ENCODE measurements at regions not wholly inside any gene's neighbourhood (a gene's known extent, or its start where the extent isn't known, plus 50 kb on each side); places are given as distances from the start of the nearest gene placed in this dataset.
"Not testable (repeated sequence)": the region's sequence is repeated elsewhere in the genome, so short reads cannot be mapped to it uniquely, and the experiment has no call there.

DNA sequence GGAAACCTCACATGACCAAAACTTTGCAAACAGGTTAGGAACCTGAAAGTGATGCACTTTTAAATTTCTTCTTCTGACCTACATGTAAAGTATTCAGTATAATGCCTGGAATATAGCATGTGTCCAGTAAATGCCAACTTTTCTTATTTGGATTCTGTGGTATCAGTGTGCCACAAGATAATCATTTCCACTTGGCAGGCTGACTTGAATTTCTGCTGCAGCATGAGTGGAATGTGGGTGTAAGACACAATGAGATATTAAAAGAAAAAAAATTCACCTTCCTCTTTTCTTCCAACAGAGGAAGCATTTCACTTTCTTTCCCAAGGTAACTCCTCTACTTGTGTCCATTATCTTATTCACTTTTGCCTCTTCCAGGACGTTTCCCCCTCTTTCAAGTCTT is 141.9 kb upstream of the PRKD1 start:
- no peak for DNase-seq (ENCODE audit: low spot score)

DNA sequence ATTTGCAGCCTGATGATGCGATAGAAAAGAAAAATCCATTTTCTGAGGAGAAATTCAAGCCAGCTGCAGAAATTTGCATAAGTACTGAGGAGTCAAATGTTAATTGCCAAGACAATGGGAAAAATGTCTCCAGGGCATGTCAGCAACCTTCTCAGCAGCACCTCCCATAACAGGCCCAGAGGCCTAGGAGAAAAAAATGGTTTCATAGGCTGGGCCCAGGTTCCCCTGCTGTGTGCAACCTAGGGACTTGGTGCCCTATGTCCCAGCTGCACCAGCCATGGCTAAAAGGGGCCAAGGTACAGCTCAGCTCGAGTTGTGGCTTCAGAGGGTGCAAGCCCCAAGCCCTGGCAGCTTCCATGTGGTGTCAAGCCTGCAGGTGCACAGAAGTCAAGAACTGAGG is 144.8 kb upstream of the PRKD1 start:
- DNase-seq (ENCODE audit: low spot score), result not testable (repeated sequence)

DNA sequence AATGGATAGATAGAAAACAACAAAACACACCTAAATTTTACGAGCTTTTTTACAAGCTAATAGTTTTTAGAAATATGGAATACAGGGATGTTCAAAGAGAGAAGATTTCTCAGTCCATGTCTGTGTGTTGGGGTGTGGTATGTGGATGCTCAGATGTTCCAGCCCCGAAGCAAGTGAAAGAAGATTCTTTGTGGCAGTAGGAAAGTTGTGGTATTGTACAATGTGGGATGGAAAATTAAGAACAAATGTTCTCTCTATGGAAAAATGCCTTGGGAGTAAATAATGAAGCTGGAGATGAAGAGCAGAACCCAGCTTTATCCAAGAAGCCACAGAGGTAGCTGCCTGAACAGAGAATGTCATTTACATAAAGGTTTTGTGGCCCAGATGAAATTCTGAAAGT is 150.3 kb upstream of the PRKD1 start:
- no peak for DNase-seq (ENCODE audit: low spot score)

DNA sequence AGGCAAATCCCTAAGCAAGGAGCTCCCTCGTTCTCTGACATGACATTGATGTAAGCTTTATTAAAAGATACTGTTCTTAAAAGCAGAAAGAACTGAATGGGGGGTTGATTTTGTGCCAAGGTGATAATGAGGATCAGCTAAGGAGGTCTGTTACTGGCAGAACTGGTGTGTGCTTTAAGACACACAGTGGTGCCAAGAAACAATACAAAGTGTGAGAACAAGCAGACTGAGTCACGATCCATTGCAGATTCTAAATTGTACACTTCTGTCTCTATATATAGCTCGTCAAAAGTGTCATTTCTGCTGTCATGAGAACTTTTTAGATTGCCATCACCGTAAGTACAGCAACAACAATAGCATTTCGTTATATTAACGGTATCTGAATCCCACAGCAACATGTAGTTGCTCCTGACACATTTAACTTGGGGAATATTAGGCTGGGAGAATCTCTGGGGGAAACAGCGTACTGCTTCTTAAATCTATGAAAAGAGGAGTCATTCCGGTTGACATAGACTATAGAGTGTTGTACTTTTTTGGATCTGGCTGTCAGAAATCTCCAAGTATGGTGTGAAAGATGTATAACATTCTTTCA is 151.3 kb upstream of the PRKD1 start:
- DNase-seq (ENCODE audit: low spot score), result no peak

DNA sequence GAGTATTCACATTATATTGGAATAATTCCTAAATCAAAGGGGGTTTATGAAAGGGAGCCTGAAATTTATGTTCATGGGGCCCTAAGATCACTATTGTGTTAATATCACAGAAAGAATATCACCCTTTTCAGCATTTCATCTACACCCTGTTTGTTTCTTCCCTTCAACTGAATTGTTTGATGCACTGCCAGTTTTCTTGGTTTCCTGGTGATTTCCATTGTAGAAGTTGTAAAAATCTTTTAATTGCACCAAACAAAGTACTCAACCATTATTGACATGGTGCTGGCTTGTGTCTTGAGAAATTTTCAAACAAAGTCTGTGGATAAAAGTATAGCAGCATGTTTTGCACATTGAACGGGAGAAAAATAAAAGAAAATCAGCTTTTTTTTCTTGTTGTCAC is 154.8 kb upstream of the PRKD1 start:
- DNase-seq (ENCODE audit: low spot score), result no peak

DNA sequence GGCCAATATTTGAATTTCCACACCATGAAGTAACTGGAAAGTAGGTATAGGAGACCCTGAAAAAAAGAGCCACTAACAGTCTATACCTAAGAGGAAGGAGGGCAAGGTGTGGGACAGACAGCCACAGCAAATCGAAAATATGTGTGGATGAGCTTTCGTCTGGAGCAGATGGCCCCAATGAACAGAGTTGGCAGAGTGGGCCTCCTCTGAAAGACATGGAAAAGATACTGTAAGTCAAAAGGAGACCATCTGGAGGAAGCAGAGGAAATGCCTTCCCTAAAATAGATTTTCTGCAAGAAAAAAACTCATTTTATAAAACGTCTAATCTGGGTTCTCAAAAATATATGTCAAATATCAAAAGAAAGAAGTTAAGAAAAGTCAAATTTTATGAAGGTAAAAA is 157.2 kb upstream of the PRKD1 start:
- no peak for DNase-seq (ENCODE audit: low spot score)

DNA sequence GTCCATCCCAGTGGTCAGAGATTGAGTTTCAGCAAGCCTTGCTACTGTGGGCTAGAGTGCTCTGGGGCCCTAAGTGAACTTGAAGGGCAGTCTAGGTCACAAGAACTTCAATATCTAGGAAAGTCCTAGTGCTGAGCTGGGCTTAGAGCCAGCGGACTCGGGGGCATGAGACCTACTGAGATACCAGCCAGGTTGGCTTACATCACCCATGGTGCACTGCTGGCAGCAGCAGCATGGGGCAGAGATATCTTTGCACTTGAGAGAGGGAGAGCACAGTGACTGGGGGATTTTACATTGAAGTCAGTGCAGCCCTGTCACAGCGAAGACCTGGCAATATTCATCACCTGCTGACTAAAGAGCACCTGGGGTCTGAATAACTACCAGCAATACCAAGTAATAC is 158.3 kb upstream of the PRKD1 start:
- DNase-seq (ENCODE audit: low spot score), result no peak

DNA sequence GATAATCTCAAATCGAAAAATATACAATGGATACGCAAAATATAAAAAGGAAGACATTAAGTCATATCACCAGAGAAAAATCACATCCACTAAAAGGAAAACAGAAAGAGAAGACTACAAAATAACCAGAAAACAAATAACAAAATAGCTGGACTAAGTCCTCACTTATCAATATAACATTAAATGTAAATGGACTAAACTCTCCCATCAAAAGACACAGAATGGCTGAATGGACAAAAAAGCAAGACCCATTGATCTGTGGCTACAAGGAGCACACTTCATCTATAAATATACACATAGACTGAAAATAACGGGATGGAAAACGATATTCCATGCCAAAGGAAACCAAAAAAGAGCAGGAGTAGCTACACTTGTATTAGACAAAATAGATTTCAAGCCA is 161.0 kb upstream of the PRKD1 start:
- no peak for DNase-seq (ENCODE audit: low spot score)

DNA sequence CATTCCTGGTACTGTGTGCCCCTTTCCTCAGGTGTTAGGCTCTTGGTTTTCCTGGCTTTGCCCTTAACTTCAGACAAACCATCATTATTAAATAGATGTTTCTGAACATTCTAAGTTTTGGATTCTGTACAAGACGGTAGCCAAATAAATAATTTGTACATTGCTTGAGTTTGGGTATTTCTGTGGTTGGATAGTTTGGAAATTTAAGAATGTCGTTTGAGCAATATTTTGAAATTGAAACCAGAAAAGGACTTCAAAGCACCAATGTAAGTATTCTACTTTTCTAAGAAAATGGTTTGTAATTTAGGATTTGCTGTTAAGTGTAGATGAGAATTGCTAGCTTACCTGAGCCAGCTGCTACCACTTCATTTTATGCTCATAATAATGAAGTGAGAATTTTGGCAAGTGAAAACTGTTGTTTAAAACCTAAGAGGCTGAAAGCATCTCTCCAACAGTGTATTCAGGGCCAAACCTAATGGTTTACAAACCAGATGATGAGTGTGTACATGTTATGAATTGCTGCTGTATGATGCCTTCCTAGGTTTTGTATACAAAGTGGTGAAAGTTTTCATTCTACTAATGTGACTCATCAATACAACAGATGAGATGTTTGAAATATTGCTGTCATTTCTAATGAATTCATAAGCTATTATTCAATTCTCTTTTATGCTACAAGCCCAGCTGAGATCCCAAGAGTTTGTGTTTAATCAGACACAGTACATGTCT is 181.5 kb upstream of the PRKD1 start:
- DNase-seq (ENCODE audit: low spot score), result no peak

DNA sequence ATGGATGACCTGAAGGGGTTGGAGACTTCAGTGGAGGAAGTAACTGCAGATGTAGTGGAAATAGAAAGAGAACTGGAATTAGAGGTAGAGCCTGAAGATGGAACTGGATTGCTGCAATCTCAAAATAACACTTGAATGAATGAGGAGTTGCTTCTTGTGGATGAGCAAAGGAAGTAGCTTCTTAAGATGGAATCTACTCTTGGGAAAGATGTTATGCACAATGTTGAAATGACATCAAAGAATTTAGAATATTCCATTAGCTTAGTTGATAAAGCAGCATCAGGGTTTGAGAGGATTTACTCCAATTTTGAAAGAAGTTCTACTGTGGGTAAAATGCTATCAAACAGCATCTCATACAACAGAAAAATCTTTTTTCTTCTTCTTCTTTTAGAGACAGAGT is 186.4 kb upstream of the PRKD1 start:
- DNase-seq (ENCODE audit: low spot score), result no peak

DNA sequence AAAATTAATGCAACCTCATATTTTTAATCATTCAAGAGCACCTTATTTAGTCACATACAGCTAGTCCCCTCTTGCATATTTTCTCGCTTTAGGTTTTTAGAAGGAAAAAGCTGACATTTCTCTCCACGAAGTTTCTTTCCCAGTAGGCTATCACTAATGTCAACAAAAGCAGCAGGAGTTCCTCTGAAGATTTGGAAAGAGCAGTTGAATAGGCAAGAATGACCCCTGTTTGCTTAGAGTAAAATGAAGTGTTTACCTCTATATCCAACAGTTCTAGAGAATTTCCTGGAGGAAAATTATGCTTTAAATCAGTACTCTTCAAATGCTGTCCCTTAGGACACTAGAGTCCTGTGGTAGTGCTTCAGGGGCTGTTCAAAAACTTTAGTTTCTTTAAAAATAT is 188.1 kb upstream of the PRKD1 start:
- no peak for DNase-seq (ENCODE audit: low spot score)

DNA sequence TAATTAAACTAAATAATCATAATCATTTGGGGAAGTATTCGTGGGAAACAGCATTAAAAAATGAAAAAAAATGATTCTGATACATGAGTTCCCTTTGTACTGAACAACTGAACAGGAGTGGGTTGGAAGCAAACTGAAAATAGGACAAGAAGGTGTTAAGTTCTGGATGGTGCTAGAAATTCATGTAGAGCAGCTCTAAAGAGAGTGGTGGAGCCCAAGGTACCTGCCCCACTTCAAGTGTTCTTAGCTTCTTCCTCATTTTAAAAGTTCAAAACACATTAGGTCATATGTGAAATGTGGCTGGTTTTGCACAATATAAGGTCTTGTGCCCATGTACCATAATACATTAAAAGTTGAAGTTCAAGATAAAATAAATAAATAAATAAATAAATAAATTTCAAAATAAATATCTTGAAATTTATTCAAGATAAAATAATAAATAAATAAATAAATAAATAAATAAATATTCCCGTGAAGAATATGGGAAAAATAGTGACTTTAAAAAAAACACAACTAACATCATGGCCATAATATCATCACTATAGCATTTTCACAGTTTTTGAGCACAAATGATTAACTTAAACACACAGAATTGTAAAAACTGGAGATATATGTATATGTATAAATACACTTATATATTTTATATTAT is 191.5 kb upstream of the PRKD1 start:
- DNase-seq (ENCODE audit: low spot score), result no peak

DNA sequence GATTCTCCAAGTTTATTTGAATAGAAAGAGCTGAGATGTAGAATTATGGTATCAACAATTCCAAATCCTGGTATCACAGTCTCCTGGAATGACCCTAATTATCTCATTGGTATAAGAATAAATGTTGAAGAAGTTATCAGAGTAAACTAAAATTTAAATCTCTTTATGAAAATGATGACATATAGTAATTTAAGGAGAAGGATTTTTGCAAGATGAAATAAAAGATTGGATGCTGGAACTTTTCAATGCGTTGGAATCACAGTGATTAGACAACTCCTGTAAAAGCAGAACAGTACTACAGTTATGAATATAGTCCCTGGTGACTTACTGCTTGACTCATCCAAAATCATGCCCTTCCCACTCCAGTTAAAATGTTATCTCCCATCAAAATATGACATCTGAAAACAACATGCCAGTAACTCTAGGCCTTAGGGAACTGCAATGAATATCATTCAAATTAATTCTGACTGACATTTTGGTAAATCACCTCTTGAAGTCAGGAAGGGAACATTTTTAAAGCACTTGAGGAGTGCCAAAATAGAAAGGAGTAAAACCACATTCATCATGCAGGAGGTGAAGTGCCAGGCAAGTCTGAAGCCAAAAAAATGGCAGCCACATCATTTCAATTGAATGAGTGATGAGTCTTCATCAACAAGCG is 197.8 kb upstream of the PRKD1 start:
- DNase-seq (ENCODE audit: low spot score), result no peak

DNA sequence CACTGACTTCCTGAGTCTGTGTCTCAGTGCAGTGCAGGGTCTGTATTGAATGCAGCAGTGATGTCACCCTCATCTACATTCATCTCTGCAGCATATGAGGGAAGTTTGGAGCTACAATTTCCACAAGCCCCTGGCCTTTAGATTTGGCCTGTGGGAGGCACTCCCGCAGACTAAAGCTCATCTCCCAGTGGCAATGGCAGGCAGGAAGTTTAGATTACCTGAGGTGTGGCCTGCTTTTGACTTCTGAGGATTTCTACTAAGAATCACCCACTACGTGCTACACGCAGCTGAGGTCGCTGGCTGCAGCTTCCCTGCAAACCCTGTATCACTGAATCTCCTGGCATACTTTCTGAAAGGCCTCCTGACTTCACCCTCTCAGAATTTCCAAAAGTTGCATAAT is 202.2 kb upstream of the PRKD1 start:
- no peak for DNase-seq (ENCODE audit: low spot score)

DNA sequence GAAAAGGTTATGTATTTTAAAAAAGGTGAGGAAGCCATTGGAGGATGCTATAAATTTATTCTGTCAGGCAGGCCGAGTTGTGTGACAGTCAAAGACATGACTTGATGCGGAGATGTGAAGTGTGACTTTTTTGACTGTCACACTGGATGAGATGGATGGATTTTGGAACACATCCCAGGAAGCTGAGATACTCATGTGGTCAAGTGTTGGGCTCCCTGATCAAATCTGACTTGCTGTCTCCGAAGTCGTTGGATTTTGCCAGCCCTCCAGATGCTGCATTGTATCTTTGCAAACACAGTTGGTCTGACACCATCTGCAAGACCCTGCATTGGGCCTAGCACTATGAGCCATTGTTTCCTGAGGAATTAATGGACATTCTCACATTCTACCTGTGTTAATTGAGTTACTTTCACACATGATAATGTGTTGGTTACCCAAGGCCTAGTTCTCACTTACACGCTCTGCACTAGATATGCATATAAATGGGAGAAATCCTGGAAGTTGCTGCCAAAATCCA is 204.0 kb upstream of the PRKD1 start:
- DNase-seq (ENCODE audit: low spot score), result no peak

DNA sequence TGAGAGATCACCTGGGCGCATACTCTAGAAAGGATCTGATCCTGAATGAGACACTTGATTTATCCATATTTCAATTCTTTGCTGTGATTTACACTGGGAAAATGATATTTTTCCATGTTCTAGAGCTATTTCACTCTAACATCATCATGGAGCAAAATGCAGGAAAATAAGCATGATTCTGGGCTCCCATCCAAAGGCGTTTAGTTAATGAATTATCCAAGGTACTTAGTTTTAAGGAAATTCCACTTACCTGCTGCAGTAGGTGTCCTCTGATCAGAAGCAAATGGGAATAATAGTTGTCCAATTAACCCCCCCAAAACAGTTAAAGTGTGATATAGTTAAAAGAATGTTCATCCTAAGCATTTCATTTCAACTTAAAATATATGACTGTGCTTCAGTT is 204.5 kb upstream of the PRKD1 start:
- no peak for DNase-seq (ENCODE audit: low spot score)

DNA sequence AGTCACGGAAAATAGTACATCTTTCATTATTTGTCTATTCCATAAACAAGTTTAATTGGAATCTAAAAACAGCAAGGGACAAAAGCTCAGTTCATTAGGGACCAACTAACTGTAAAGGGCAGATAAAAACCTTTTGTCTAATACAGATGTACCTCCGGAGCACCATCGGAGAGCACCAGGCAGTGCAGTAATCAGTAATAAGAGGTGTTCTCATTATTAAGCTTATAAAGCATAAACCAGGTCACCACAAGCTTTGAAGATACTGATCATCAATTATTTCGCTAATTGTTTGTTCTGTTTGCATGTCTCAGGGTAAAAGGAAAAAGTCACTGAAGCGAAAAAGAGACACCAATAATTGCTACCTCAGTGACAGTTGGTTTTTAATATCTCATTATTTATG is 207.3 kb upstream of the PRKD1 start:
- no peak for DNase-seq (ENCODE audit: low spot score)

DNA sequence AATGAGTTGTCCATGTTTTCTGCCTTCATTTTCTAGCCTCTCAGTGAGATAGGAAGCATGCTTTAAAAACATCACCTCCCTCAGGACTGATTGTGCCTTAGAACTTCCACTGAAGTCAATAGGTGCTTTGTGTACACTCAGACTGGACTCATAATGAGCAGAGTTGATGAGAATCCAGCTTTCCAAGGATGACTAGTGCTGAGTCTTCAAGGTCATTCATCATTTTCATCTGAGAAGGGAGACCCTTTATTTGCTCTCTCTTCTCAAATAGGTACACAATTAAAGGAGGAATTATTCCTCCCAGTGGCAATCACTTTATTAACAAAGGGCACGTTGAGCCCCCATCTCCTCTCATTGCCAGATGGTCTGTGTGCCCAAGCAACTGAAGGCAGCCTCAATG is 210.9 kb upstream of the PRKD1 start:
- no peak for DNase-seq (ENCODE audit: low spot score)

DNA sequence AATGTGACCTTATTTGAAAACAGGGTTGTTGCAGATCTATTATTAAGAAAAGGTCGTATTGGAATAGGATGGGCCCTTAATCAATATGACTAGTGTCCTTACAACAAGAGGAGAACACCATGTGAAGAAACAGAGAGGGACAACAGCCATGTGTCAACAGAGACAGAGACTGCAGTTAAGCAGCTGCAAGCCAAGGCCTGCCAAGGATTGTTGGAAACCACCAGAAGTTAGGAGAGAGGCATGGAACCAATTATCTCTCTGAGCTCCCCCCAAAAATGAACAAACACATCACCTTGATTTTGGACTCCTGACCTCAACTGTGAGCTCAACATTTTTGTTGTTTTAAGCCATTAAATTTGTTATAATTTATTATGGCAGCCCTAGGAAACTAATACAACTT is 214.6 kb upstream of the PRKD1 start:
- no peak for DNase-seq (ENCODE audit: low spot score)

DNA sequence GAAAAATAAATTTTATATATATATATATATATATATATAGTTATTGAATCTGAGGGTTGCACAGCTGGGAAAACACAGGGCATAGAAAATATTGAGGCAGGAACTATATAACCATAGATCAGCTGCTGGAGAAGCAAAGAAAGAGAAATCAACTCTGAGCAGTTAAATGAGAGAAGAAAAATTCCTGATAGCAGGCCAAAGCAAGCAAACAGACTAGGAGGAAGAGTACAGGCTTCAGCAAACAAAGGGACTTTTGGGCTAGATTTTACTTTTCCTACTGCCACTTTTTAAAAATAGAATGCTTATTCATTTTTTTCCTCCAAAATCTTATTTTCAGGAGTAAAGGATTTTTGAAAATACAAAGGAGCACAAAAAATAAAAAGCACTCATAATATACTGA is 216.0 kb upstream of the PRKD1 start:
- no peak for DNase-seq (ENCODE audit: low spot score)

DNA sequence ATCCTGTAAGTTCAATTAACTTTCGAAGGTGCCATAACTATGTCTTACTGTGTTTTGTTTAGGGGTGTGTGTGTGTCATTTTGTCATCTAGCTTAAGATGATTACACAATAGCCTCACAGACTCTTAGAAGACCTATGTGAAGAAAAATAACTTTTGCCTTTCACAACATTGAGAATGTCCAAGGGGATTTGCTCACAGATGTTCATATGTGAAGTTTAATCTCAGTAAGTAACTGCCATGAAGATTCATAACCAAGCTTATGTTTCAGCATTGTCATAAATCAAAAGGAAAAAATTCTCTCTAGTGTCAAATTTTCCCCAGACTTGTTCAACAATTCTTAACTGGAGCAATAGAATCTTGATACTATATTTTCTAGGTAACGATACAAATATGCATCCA is 226.1 kb upstream of the PRKD1 start:
- no peak for DNase-seq (ENCODE audit: low spot score)

DNA sequence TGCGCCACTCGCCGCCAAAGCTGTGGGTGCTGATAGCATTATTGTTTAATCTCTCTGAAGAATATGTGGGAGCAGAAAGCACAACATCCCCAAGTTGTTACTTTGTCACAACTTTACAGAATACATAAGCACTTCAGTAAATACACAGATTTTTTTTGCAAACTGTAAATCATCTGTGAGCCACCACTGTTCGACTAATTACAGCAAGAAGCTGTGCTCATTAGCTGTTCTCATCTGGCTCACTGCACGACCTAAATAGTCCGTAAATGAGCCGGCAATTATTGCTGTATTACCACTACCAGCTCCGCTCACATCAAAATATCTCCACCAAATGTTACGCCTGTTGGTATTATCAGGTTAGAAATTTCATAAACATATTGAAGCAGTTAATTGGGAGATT is 228.9 kb upstream of the PRKD1 start:
- DNase-seq (ENCODE audit: low spot score), result no peak

DNA sequence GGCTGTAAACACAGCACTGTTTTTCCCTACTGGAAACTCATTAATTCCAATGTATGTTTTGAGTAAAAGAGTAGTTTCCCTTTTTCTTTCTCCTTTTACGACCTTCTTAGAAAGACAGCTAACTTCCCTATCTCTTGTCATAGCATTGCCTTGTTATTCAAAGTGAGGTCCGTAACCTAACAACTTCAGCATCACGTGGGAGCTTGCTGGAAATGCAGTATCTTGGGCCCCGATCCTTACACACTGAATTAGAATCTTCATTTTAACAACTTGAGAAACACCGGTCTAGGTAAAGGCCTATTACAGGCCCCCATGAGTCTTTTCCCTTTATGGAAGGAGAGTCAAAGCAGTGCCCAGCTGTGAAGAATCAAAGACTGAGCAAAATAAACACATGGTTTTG is 230.7 kb upstream of the PRKD1 start:
- no peak for DNase-seq (ENCODE audit: low spot score)
